ENCODE measurements at regions not wholly inside any gene's neighbourhood (a gene's known extent, or its start where the extent isn't known, plus 50 kb on each side); places are given as distances from the start of the nearest gene placed in this dataset.

DNA sequence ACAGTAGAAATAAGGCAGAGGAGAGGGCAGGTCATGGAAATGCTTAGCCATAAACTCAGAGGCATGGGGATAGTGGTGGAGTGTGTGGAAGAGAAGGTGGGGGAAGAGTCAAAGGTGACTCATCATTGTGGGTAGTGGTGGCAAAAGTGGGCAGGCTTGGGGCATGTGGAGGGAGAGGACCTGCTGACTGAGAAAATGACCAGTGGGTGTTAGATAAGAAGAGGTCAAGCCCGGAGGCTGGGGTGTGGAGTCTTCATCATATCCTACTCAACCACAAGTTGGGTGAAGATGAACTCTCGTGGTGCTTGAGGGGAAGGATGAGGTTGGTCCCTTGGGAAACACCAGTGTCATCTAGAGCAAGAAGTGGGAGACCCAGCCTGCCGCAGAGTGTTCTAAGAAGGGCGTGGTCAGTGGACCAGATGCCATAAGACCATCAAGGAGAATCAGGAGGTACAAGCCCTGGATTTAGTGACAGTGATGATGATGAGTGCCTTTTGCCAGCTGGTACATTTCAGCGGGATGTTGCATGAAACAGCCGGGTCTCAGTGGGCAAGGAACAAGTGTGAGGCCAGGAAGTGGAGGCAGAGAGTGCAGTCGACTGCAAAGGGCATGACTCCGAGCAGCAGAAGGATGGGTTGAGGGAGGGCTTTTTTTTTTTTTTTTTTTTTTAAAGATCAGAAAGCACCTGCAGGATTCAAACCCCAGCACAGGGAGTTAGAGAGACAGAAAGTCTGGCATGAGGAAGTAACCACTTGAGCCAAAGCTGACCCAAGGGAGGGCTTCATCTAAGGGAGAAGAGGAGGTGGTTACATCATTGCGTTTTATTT, 122.6 kb upstream of the SPRED2 start:
- TF ChIP-seq, protein P1, sequence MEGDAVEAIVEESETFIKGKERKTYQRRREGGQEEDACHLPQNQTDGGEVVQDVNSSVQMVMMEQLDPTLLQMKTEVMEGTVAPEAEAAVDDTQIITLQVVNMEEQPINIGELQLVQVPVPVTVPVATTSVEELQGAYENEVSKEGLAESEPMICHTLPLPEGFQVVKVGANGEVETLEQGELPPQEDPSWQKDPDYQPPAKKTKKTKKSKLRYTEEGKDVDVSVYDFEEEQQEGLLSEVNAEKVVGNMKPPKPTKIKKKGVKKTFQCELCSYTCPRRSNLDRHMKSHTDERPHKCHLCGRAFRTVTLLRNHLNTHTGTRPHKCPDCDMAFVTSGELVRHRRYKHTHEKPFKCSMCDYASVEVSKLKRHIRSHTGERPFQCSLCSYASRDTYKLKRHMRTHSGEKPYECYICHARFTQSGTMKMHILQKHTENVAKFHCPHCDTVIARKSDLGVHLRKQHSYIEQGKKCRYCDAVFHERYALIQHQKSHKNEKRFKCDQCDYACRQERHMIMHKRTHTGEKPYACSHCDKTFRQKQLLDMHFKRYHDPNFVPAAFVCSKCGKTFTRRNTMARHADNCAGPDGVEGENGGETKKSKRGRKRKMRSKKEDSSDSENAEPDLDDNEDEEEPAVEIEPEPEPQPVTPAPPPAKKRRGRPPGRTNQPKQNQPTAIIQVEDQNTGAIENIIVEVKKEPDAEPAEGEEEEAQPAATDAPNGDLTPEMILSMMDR (conservative IDR thresholded peaks at IDR 0.05; ENCODE audit: low read depth, low read length), result no peak
- no peak for TF ChIP-seq EZH2 (IDR thresholded peaks at IDR 0.05; ENCODE audit: borderline replicate concordance, low read depth, low read length, poor library complexity, severe bottlenecking)
